WI38 (cell line): ENCODE measurements at regions not wholly inside any gene's neighbourhood (a gene's known extent, or its start where the extent isn't known, plus 50 kb on each side); places are given as distances from the start of the nearest gene placed in this dataset.

Source experiments
- H3K4me3 ChIP-seq: 2 replicates; pipeline ENCODE4 v1.5.1; 2011; ENCODE audit warnings: low read depth, mild to moderate bottlenecking, control low read depth, low read length
- CTCF ChIP-seq: IDR thresholded peaks from 2 replicates; pipeline ENCODE4 v1.5.1; 2012; ENCODE audit warnings: low read depth, mild to moderate bottlenecking, control low read depth, low read length

- H3K4me3 ChIP-seq, result no peak overlapping the region
- TF ChIP-seq CTCF, result no peak
Measured at GRCh38 chr2:78865667-78866066, 159.8 kb upstream of the REG3G start.

GRCh38 chr2:78870343-78870967 lies 155.0 kb upstream of the REG3G start:
- no peak overlapping the region for H3K4me3 ChIP-seq
- TF ChIP-seq CTCF, result no peak

- H3K4me3 ChIP-seq, result no peak overlapping the region
- TF ChIP-seq CTCF, result no peak
Measured at GRCh38 chr2:78873526-78873925, 152.0 kb upstream of the REG3G start.

GRCh38 chr2:78876316-78876688 lies 149.2 kb upstream of the REG3G start:
- TF ChIP-seq CTCF, result no peak

GRCh38 chr2:78887446-78887845 lies 138.1 kb upstream of the REG3G start:
- no peak overlapping the region for H3K4me3 ChIP-seq
- TF ChIP-seq CTCF, result no peak

More at GRCh38 chr2:78876316-78876688, 149.2 kb upstream of the REG3G start:
- no peak overlapping the region for H3K4me3 ChIP-seq

- no peak for TF ChIP-seq CTCF
- H3K4me3 ChIP-seq, result no peak overlapping the region
Measured at GRCh38 chr2:78890935-78891334, 134.6 kb upstream of the REG3G start.

GRCh38 chr2:78892295-78892694 lies 133.2 kb upstream of the REG3G start:
- TF ChIP-seq CTCF, result no peak
- no peak overlapping the region for H3K4me3 ChIP-seq
